Endothelial cell of umbilical vein (primary cell): ENCODE measurements at regions not wholly inside any gene's neighbourhood (a gene's known extent, or its start where the extent isn't known, plus 50 kb on each side); places are given as distances from the start of the nearest gene placed in this dataset.

ENCODE experiments used
- EZH2 ChIP-seq: IDR thresholded peaks from 2 replicates; pipeline ENCODE4 v1.6.1; 2012; ENCODE audit warnings: borderline replicate concordance, low read depth, mild to moderate bottlenecking, moderate library complexity, low read length, inconsistent platforms; ENCODE audit not compliant: severe bottlenecking
- GATA2 ChIP-seq: IDR thresholded peaks from 2 replicates; pipeline ENCODE4 v1.7.0; 2011; ENCODE audit warnings: low read depth, mild to moderate bottlenecking, moderate library complexity, mixed read lengths, low read length; ENCODE audit not compliant: insufficient read length, insufficient read depth
- JUN ChIP-seq: IDR thresholded peaks from 2 replicates; pipeline ENCODE4 v1.6.1; 2011; ENCODE audit warnings: borderline replicate concordance, low read depth; ENCODE audit not compliant: insufficient read length, insufficient read depth
- MYC ChIP-seq: IDR thresholded peaks from one replicate; pipeline ENCODE4 v1.6.1; 2011; ENCODE audit warnings: mild to moderate bottlenecking, low read depth, low read length
- POLR2A ChIP-seq: IDR thresholded peaks from 2 replicates; pipeline ENCODE4 v1.6.1; 2012; ENCODE audit warnings: low read depth, mild to moderate bottlenecking, control low read depth, low read length
- POLR2AphosphoS5 ChIP-seq: IDR thresholded peaks from 2 replicates; pipeline ENCODE4 v1.6.1; 2012; ENCODE audit warnings: low read depth, mild to moderate bottlenecking, control low read depth, low read length, moderate library complexity; ENCODE audit not compliant: insufficient read depth
- TF ChIP-seq, protein P1 (sequence below), 2 donors: IDR thresholded peaks; 1 replicate in 1 of 2; 2 replicates in 1 of 2; pipeline ENCODE4 v1.5.1; 2011; ENCODE audit warnings: low read length in 2 of 2, mild to moderate bottlenecking in 2 of 2, moderate library complexity in 2 of 2, control low read depth in 1 of 2, inconsistent platforms in 1 of 2, low read depth in 1 of 2; ENCODE audit not compliant: insufficient read depth in 1 of 2; ENCODE audit errors: extremely low read depth in 1 of 2
- TF ChIP-seq, protein P2 (sequence below): IDR thresholded peaks from 2 replicates; pipeline ENCODE4 v1.6.1; 2011; ENCODE audit not compliant: insufficient read depth, insufficient read length

DNA sequence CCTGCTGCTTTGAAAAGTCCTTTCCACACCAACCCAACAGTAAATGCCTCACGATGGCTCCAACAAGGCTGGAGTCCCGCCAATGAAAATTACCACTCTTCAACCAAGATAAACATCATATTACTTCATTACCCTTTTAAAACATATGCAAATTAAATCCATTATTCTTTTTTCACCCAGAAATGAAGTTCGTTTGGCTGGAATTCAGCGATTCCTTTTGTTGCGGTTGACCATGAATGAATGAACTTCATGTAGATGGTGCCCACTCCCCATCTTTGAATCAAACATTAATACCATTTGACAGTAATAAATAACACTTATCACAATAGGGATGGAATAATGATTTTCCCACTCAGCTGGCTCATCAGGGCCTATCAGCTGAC lies 211.5 kb upstream of the TOX3 start:
- TF ChIP-seq POLR2AphosphoS5: no peak
- TF ChIP-seq, protein P1, sequence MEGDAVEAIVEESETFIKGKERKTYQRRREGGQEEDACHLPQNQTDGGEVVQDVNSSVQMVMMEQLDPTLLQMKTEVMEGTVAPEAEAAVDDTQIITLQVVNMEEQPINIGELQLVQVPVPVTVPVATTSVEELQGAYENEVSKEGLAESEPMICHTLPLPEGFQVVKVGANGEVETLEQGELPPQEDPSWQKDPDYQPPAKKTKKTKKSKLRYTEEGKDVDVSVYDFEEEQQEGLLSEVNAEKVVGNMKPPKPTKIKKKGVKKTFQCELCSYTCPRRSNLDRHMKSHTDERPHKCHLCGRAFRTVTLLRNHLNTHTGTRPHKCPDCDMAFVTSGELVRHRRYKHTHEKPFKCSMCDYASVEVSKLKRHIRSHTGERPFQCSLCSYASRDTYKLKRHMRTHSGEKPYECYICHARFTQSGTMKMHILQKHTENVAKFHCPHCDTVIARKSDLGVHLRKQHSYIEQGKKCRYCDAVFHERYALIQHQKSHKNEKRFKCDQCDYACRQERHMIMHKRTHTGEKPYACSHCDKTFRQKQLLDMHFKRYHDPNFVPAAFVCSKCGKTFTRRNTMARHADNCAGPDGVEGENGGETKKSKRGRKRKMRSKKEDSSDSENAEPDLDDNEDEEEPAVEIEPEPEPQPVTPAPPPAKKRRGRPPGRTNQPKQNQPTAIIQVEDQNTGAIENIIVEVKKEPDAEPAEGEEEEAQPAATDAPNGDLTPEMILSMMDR (IDR thresholded peaks at IDR 0.05; ENCODE audit: extremely low read depth in 1 of 2, insufficient read depth in 1 of 2, low read depth in 1 of 2, low read length in 2 of 2): no peak
- no peak for TF ChIP-seq MYC
- no peak for TF ChIP-seq POLR2A
- TF ChIP-seq EZH2: no peak
- TF ChIP-seq, protein P2, sequence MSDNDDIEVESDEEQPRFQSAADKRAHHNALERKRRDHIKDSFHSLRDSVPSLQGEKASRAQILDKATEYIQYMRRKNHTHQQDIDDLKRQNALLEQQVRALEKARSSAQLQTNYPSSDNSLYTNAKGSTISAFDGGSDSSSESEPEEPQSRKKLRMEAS: no peak
- no peak for TF ChIP-seq JUN
- no peak for TF ChIP-seq GATA2
